ENCODE measurements at regions not wholly inside any gene's neighbourhood (a gene's known extent, or its start where the extent isn't known, plus 50 kb on each side); places are given as distances from the start of the nearest gene placed in this dataset.

- Histone ChIP-seq H3K79me2 (ENCODE audit: control insufficient read depth, insufficient read depth, low read length) (no peaks in the 10 kb centered on the region), H3K36me3 (ENCODE audit: control insufficient read depth in 2 of 2, extremely low read depth in 1 of 2, insufficient read depth in 2 of 2, low read length in 2 of 2) (no peaks in the 10 kb centered on the region), H3K4me3 (ENCODE audit: control insufficient read depth in 2 of 3, extremely low read depth in 1 of 3, insufficient read depth in 2 of 3, low read depth in 1 of 3, low read length in 3 of 3) (no peak overlapping the region), H3K9me3 (ENCODE audit: control insufficient read depth, low read depth, low read length) (no peaks in the 10 kb centered on the region), H3K4me2 (ENCODE audit: control insufficient read depth, extremely low read depth, insufficient read depth, low read depth, low read length) (no peak overlapping the region), H4K20me1 (ENCODE audit: control insufficient read depth, extremely low read depth, insufficient read depth, low read length) (no peaks in the 10 kb centered on the region), H3K4me1 (ENCODE audit: control insufficient read depth, extremely low read depth, insufficient read depth, low read length) (peaks cover 11% of the 10 kb centered on the region), H3K27ac (ENCODE audit: control insufficient read depth, insufficient read depth, low read length) (no peak overlapping the region), H2AFZ (ENCODE audit: control insufficient read depth, low read length) (no peak overlapping the region), H3K9ac (ENCODE audit: control insufficient read depth, extremely low read depth, insufficient read depth, low read length) (no peak overlapping the region), H3K9me1 (ENCODE audit: control insufficient read depth, extremely low read depth, insufficient read depth, low read length) (no peaks in the 10 kb centered on the region), H3K27me3 (ENCODE audit: control insufficient read depth, extremely low read depth, insufficient read depth, low read length) (no peaks in the 10 kb centered on the region)
- dilution Hi-C loops (cut with MboI; ENCODE audit: extremely low pct_ligation_motif_present, low sequenced_read_pairs) = no loop called here
- FAIRE-seq (no peak), DNase-seq (ENCODE audit: low read depth, low spot score) (no peak)
- TF ChIP-seq, protein P1, sequence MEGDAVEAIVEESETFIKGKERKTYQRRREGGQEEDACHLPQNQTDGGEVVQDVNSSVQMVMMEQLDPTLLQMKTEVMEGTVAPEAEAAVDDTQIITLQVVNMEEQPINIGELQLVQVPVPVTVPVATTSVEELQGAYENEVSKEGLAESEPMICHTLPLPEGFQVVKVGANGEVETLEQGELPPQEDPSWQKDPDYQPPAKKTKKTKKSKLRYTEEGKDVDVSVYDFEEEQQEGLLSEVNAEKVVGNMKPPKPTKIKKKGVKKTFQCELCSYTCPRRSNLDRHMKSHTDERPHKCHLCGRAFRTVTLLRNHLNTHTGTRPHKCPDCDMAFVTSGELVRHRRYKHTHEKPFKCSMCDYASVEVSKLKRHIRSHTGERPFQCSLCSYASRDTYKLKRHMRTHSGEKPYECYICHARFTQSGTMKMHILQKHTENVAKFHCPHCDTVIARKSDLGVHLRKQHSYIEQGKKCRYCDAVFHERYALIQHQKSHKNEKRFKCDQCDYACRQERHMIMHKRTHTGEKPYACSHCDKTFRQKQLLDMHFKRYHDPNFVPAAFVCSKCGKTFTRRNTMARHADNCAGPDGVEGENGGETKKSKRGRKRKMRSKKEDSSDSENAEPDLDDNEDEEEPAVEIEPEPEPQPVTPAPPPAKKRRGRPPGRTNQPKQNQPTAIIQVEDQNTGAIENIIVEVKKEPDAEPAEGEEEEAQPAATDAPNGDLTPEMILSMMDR (optimal IDR thresholded peaks at IDR 0.05 in 1 of 3, IDR thresholded peaks at IDR 0.05 in 1 of 3, conservative IDR thresholded peaks at IDR 0.05 in 1 of 3; ENCODE audit: extremely low read depth in 1 of 3, insufficient read depth in 2 of 3, low read length in 3 of 3) = no peak
- TF ChIP-seq EZH2 (IDR thresholded peaks at IDR 0.05; ENCODE audit: low read length) = no peak
These were observed 103.4 kb upstream of the HAAO start for GRCh38 chr2:42895791-42896135.

- no peak overlapping the region for H3K27ac ChIP-seq (ENCODE audit: control insufficient read depth, insufficient read depth, low read length)
- H3K4me1 ChIP-seq (ENCODE audit: control insufficient read depth, extremely low read depth, insufficient read depth, low read length) = peaks cover 11% of the 10 kb centered on the region
- dilution Hi-C loops (cut with MboI; ENCODE audit: extremely low pct_ligation_motif_present, low sequenced_read_pairs) = no loop called here
- H2AFZ ChIP-seq (ENCODE audit: control insufficient read depth, low read length) = no peak overlapping the region
- FAIRE-seq (no peak), DNase-seq (ENCODE audit: low read depth, low spot score) (no peak)
- H4K20me1 ChIP-seq (ENCODE audit: control insufficient read depth, extremely low read depth, insufficient read depth, low read length) = no peaks in the 10 kb centered on the region
- H3K79me2 ChIP-seq (ENCODE audit: control insufficient read depth, insufficient read depth, low read length) = no peaks in the 10 kb centered on the region
- H3K9me3 ChIP-seq (ENCODE audit: control insufficient read depth, low read depth, low read length) = no peaks in the 10 kb centered on the region
- no peak overlapping the region for H3K9ac ChIP-seq (ENCODE audit: control insufficient read depth, extremely low read depth, insufficient read depth, low read length)
- no peaks in the 10 kb centered on the region for H3K27me3 ChIP-seq (ENCODE audit: control insufficient read depth, extremely low read depth, insufficient read depth, low read length)
- H3K36me3 ChIP-seq (ENCODE audit: control insufficient read depth in 2 of 2, extremely low read depth in 1 of 2, insufficient read depth in 2 of 2, low read length in 2 of 2) = no peaks in the 10 kb centered on the region
- no peak overlapping the region for H3K4me3 ChIP-seq (ENCODE audit: control insufficient read depth in 2 of 3, extremely low read depth in 1 of 3, insufficient read depth in 2 of 3, low read depth in 1 of 3, low read length in 3 of 3)
- no peaks in the 10 kb centered on the region for H3K9me1 ChIP-seq (ENCODE audit: control insufficient read depth, extremely low read depth, insufficient read depth, low read length)
- TF ChIP-seq, protein P1 (optimal IDR thresholded peaks at IDR 0.05 in 1 of 3, IDR thresholded peaks at IDR 0.05 in 1 of 3, conservative IDR thresholded peaks at IDR 0.05 in 1 of 3; ENCODE audit: extremely low read depth in 1 of 3, insufficient read depth in 2 of 3, low read length in 3 of 3) = no peak
- no peak for TF ChIP-seq EZH2 (IDR thresholded peaks at IDR 0.05; ENCODE audit: low read length)
- no peak overlapping the region for H3K4me2 ChIP-seq (ENCODE audit: control insufficient read depth, extremely low read depth, insufficient read depth, low read depth, low read length)
These were observed 102.9 kb upstream of the HAAO start for GRCh38 chr2:42895134-42895790.

Data from keratinocyte (primary cell).